Left ventricle myocardium inferior (tissue), 1 donor: ENCODE measurements at regions not wholly inside any gene's neighbourhood (a gene's known extent, or its start where the extent isn't known, plus 50 kb on each side); places are given as distances from the start of the nearest gene placed in this dataset.

Source experiments
- DNase-seq: peaks from one replicate; pipeline ENCODE4 v3.0.0-alpha.2; 2020
- H3K27ac ChIP-seq: fragments of 200-600 bp; replicated peaks from 2 replicates; pipeline ENCODE4 v1.8.0; 2021
- H3K27me3 ChIP-seq: fragments of 200-600 bp; 2 replicates; pipeline ENCODE4 v1.8.0; 2021; ENCODE audit warnings: low read depth
- H3K36me3 ChIP-seq: fragments of 200-600 bp; 2 replicates; pipeline ENCODE4 v1.8.0; 2021
- H3K4me1 ChIP-seq: fragments of 200-600 bp; 2 replicates; pipeline ENCODE4 v1.8.0; 2021
- H3K4me3 ChIP-seq: fragments of 200-600 bp; 2 replicates; pipeline ENCODE4 v1.8.0; 2021; ENCODE audit warnings: mild to moderate bottlenecking, moderate library complexity
- H3K9me3 ChIP-seq: fragments of 200-600 bp; replicated peaks from 2 replicates; pipeline ENCODE4 v1.8.0; 2021
- intact Hi-C: fragments of 100-400 bp; cut with micrococcal nuclease; formaldehyde crosslinking; loops from one replicate; pipeline ENCODE4 v1.11.0; 2022
- TF ChIP-seq, protein P1 (sequence below): fragments of 200-600 bp; IDR thresholded peaks from 2 replicates; pipeline ENCODE4 v1.8.0; 2021; ENCODE audit warnings: antibody characterized with exemption, mild to moderate bottlenecking, borderline replicate concordance
- donor health status: DM: no; HTN: yes; CAD: no; lungs with severe emphysema.

DNA sequence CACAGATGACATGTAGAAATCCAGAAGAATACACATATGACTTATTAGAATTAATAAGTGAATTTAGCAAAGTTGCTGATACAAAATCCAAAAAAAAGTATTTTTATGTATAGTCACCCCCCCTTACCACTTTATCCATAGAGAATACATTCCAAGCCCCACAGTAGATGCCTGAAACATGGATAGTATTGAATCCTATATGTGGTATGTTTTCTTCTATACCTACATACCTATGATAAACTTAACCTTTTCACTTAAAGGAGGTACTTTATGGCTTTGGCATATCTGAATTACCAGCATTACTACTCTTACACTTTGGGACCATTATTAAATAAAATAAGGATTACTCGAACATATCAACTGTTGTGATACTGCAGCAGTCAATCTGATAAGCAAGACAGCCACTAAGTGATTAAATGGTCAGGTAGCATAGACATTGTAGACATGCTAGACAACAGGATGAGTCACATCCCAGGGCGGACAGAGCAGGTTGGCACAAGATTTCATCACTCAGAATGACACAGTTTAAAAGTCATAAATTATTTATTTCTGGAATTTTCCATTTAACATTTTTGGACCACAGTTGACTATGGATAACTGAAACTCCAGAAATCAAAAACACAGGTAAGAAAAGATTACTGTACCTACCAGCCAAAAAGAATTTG, 208.2 kb upstream of the CHAC2 start:
- peaks cover 21% of the 10 kb centered on the region for H3K9me3 ChIP-seq
- no peak for DNase-seq
- TF ChIP-seq, protein P1, sequence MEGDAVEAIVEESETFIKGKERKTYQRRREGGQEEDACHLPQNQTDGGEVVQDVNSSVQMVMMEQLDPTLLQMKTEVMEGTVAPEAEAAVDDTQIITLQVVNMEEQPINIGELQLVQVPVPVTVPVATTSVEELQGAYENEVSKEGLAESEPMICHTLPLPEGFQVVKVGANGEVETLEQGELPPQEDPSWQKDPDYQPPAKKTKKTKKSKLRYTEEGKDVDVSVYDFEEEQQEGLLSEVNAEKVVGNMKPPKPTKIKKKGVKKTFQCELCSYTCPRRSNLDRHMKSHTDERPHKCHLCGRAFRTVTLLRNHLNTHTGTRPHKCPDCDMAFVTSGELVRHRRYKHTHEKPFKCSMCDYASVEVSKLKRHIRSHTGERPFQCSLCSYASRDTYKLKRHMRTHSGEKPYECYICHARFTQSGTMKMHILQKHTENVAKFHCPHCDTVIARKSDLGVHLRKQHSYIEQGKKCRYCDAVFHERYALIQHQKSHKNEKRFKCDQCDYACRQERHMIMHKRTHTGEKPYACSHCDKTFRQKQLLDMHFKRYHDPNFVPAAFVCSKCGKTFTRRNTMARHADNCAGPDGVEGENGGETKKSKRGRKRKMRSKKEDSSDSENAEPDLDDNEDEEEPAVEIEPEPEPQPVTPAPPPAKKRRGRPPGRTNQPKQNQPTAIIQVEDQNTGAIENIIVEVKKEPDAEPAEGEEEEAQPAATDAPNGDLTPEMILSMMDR = no peak
- H3K27me3 ChIP-seq = no peaks in the 10 kb centered on the region
- no peaks in the 10 kb centered on the region for H3K4me1 ChIP-seq
- H3K27ac ChIP-seq = no peak overlapping the region
- no peaks in the 10 kb centered on the region for H3K36me3 ChIP-seq
- intact Hi-C loops = no loop called here
- no peak overlapping the region for H3K4me3 ChIP-seq

- DNase-seq = no peak
- Histone ChIP-seq H3K36me3 (no peaks in the 10 kb centered on the region), H3K4me3 (no peak overlapping the region), H3K27ac (no peak overlapping the region), H3K4me1 (no peaks in the 10 kb centered on the region), H3K27me3 (no peaks in the 10 kb centered on the region), H3K9me3 (peaks cover 21% of the 10 kb centered on the region)
- TF ChIP-seq, protein P1 = no peak
- intact Hi-C loops = no loop called here
Observed at GRCh38 chr2:53558867-53559266, 208.7 kb upstream of the CHAC2 start.

GRCh38 chr2:53549497-53549896, 218.1 kb upstream of the CHAC2 start:
- Histone ChIP-seq H3K9me3 (peaks cover 17% of the 10 kb centered on the region), H3K36me3 (no peaks in the 10 kb centered on the region), H3K27ac (peak overlapping the region; percentile 57), H3K4me1 (peaks cover 13% of the 10 kb centered on the region), H3K27me3 (no peaks in the 10 kb centered on the region), H3K4me3 (no peak overlapping the region)
- intact Hi-C loops = no loop called here
- TF ChIP-seq, protein P1 = no peak
- peak; percentile 74 for DNase-seq

- no peaks in the 10 kb centered on the region for H3K27me3 ChIP-seq
- intact Hi-C loops = no loop called here
- no peaks in the 10 kb centered on the region for H3K36me3 ChIP-seq
- no peak overlapping the region for H3K4me3 ChIP-seq
- no peak for DNase-seq
- no peak overlapping the region for H3K27ac ChIP-seq
- TF ChIP-seq, protein P1 = no peak
- peaks cover 9% of the 10 kb centered on the region for H3K4me1 ChIP-seq
- H3K9me3 ChIP-seq = peaks cover 17% of the 10 kb centered on the region
Observed at GRCh38 chr2:53545604-53546003, 222.0 kb upstream of the CHAC2 start.

DNA sequence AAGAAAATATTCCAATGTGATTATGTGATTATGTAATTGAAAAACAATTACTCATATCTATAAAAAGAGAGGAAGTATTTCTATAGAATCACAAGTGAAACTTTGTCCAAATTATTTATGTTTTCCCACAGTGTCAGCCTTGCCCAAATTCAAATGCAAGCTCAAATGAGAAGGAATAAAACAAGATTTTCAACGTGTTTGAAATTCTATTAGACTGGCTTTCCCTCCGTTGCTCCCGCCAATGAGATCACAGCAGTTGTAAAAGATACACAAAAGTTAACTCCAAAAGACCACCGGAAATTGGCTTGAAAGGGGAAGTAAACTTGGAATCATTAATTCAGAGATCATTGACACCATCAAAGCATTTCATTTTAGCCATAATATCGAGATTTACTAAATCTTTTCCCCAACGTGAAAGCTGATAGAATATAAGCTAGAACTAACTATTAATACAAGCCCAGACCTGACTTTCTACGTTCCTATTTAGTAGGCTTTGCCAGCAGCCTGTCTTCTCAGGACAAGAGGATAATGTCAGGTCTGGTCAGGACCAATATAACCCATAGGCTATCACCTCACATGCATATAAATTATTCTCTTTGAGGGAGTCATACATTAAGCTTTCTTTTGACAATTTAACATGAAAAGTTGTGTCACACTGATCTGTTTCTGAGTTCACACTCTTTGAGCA, 222.6 kb upstream of the CHAC2 start:
- H3K4me1 ChIP-seq = peaks cover 3% of the 10 kb centered on the region
- H3K36me3 ChIP-seq = no peaks in the 10 kb centered on the region
- no peak overlapping the region for H3K4me3 ChIP-seq
- no peak for DNase-seq
- TF ChIP-seq, protein P1 = no peak
- H3K9me3 ChIP-seq = peaks cover 23% of the 10 kb centered on the region
- H3K27ac ChIP-seq = no peak overlapping the region
- H3K27me3 ChIP-seq = no peaks in the 10 kb centered on the region
- intact Hi-C loops = no loop called here
